ENCODE measurements at regions not wholly inside any gene's neighbourhood (a gene's known extent, or its start where the extent isn't known, plus 50 kb on each side); places are given as distances from the start of the nearest gene placed in this dataset.

DNA sequence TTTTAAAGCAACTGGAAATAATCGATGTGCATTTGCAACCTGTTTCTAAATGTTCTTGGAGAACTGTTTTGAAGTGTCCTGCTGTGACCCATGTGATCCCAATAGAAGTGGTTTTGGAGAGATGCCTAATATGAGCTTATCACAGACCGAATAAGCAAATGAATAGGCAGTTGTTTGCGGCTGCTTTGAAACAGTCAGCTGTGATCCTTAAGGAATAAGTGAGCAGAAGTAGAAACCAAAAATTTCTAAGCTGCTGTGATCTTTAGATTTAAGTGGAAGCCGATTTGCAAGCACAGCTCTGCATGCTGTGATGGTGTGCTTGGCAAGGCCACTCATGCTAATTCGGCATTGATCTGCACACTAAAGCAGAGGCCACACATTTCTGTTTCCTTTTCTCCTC lies 329.5 kb upstream of the DUSP10 start:
- TF ChIP-seq EZH2 (optimal IDR thresholded peaks at IDR 0.05; ENCODE audit: low read depth, low read length) (no peak), CTCF (IDR thresholded peaks at IDR 0.05; ENCODE audit: low read length) (no peak)
